ENCODE measurements at regions not wholly inside any gene's neighbourhood (a gene's known extent, or its start where the extent isn't known, plus 50 kb on each side); places are given as distances from the start of the nearest gene placed in this dataset.

- no peak for DNase-seq (ENCODE audit: low read depth)
These were observed 398.8 kb upstream of the NFE2L3 start for GRCh38 chr7:25752967-25753791.

GRCh38 chr7:25753837-25754236 is 398.2 kb upstream of the NFE2L3 start:
- DNase-seq (ENCODE audit: low read depth) = no peak

GRCh38 chr7:25754333-25754732 is 397.7 kb upstream of the NFE2L3 start:
- no peak for DNase-seq (ENCODE audit: low read depth)

GRCh38 chr7:25754751-25755150 is 397.2 kb upstream of the NFE2L3 start:
- no peak for DNase-seq (ENCODE audit: low read depth)

GRCh38 chr7:25756601-25757000 is 395.4 kb upstream of the NFE2L3 start:
- no peak for DNase-seq (ENCODE audit: low read depth)

GRCh38 chr7:25758559-25758958 is 393.4 kb upstream of the NFE2L3 start:
- DNase-seq (ENCODE audit: low read depth) = no peak

- no peak for DNase-seq (ENCODE audit: low read depth)
These were observed 392.7 kb upstream of the NFE2L3 start for GRCh38 chr7:25759286-25759685.

GRCh38 chr7:25759748-25760147 is 392.2 kb upstream of the NFE2L3 start:
- no peak for DNase-seq (ENCODE audit: low read depth)

- no peak for DNase-seq (ENCODE audit: low read depth)
These were observed 389.2 kb upstream of the NFE2L3 start for GRCh38 chr7:25762511-25763462.

- DNase-seq (ENCODE audit: low read depth) = no peak
These were observed 388.5 kb upstream of the NFE2L3 start for GRCh38 chr7:25763463-25763860.

- no peak for DNase-seq (ENCODE audit: low read depth)
These were observed 386.8 kb upstream of the NFE2L3 start for GRCh38 chr7:25765110-25765655.

GRCh38 chr7:25770235-25770634 is 381.8 kb upstream of the NFE2L3 start:
- no peak for DNase-seq (ENCODE audit: low read depth)

GRCh38 chr7:25770670-25771069 is 381.3 kb upstream of the NFE2L3 start:
- DNase-seq (ENCODE audit: low read depth) = no peak

GRCh38 chr7:25771491-25771890 is 380.5 kb upstream of the NFE2L3 start:
- no peak for DNase-seq (ENCODE audit: low read depth)

GRCh38 chr7:25772802-25773201 is 379.2 kb upstream of the NFE2L3 start:
- DNase-seq (ENCODE audit: low read depth) = no peak

GRCh38 chr7:25774675-25775074 is 377.3 kb upstream of the NFE2L3 start:
- DNase-seq (ENCODE audit: low read depth) = no peak

- no peak for DNase-seq (ENCODE audit: low read depth)
These were observed 376.4 kb upstream of the NFE2L3 start for GRCh38 chr7:25775570-25775969.

- no peak for DNase-seq (ENCODE audit: low read depth)
These were observed 375.8 kb upstream of the NFE2L3 start for GRCh38 chr7:25775999-25776743.

GRCh38 chr7:25776744-25777123 is 375.3 kb upstream of the NFE2L3 start:
- DNase-seq (ENCODE audit: low read depth) = no peak

GRCh38 chr7:25777969-25778708 is 373.9 kb upstream of the NFE2L3 start:
- no peak for DNase-seq (ENCODE audit: low read depth)

- DNase-seq (ENCODE audit: low read depth) = no peak
These were observed 372.9 kb upstream of the NFE2L3 start for GRCh38 chr7:25779002-25779546.
